HepG2 (cell line): ENCODE measurements at regions not wholly inside any gene's neighbourhood (a gene's known extent, or its start where the extent isn't known, plus 50 kb on each side); places are given as distances from the start of the nearest gene placed in this dataset.

Source experiments
- ATAC-seq: fragments of 200-7000 bp; cut with Tn5 transposase; 3 replicates; pipeline ENCODE4 v1.9.1; 2020; ENCODE audit warnings: mild to moderate bottlenecking, moderate library complexity
- BruUV-seq: library from RNA; stranded (reverse); fragments of 400-500 nt; replicated peaks from 2 replicates; lab custom pipeline; 2021; lab: Mats Ljungman, UMichigan
- CTCF ChIA-PET: fragments of 300-600 bp; formaldehyde crosslinking; extraction: SDS; loops from one replicate; lab custom pipeline; 2021; ENCODE audit warnings: low total read pairs, inconsistent platforms, low intra/inter-chr PET ratio; lab: Yijun Ruan, JAX
- POLR2A ChIA-PET: fragments of 350-600 bp; sonication (Branson Sonifier 250); formaldehyde crosslinking; loops from one replicate; lab custom pipeline; 2020; ENCODE audit warnings: antibody characterized with exemption, inconsistent platforms; lab: Yijun Ruan, JAX
- DNase-seq: peaks from one replicate; pipeline ENCODE4 v3.0.0-alpha.2; 2015; ENCODE audit warnings: low spot score
- FAIRE-seq: peaks from 3 replicates; lab custom pipeline; 2011; peaks lifted over from hg19 to GRCh38; lab: Jason Lieb, UNC
- H2AFZ ChIP-seq: one replicate; pipeline ENCODE4 v1.6.1; 2011; ENCODE audit warnings: low read length, inconsistent platforms
- H3K27ac ChIP-seq: fragments of 300-600 bp; 3 replicates; pipeline ENCODE4 v1.8.0; 2011; ENCODE audit warnings: mixed run types, mild to moderate bottlenecking, mixed read lengths, low read length, inconsistent platforms; ENCODE audit not compliant: insufficient read depth; ENCODE audit errors: extremely low read length
- H3K27me3 ChIP-seq, 2 experiments: fragments of 200-600 bp in 1 of 2; 2 replicates in 1 of 2; 3 replicates in 1 of 2; pipeline versions ENCODE4 v1.6.0 to v1.8.0; 2011; ENCODE audit warnings: low read length in 2 of 2, mild to moderate bottlenecking in 2 of 2, moderate library complexity in 2 of 2, inconsistent platforms in 1 of 2; ENCODE audit not compliant: insufficient read depth in 2 of 2, control insufficient read depth in 1 of 2
- H3K36me3 ChIP-seq, 2 experiments: fragments of 200-600 bp in 1 of 2; replicated peaks in 1 of 2; 2 replicates in 1 of 2; 3 replicates in 1 of 2; pipeline versions ENCODE4 v1.5.1 to v1.8.0; 2011; ENCODE audit warnings: low read length in 2 of 2, inconsistent platforms in 1 of 2; ENCODE audit not compliant: insufficient read depth in 2 of 2, control insufficient read depth in 1 of 2
- H3K4me1 ChIP-seq: 2 replicates; pipeline ENCODE4 v1.5.1; 2012; ENCODE audit warnings: low read length, inconsistent platforms; ENCODE audit not compliant: insufficient read depth
- H3K4me2 ChIP-seq: 2 replicates; pipeline ENCODE4 v1.6.0; 2011; ENCODE audit warnings: low read depth, low read length, inconsistent platforms
- H3K4me3 ChIP-seq, 3 experiments: fragments of 200-600 bp in 1 of 3; sonication (generic), shearing (Covaris generic) in 1 of 3; replicated peaks in 1 of 3; 2 replicates each; pipeline ENCODE4 v1.5.1; 2011 to 2016; ENCODE audit warnings: low read length in 3 of 3, inconsistent platforms in 2 of 3, low read depth in 2 of 3, mild to moderate bottlenecking in 2 of 3, control low read depth in 1 of 3, mixed read lengths in 1 of 3; ENCODE audit not compliant: insufficient read depth in 1 of 3
- H3K79me2 ChIP-seq: one replicate; pipeline ENCODE4 v1.6.1; 2011; ENCODE audit warnings: low read length, inconsistent platforms; ENCODE audit not compliant: insufficient read depth
- H3K9ac ChIP-seq: 2 replicates; pipeline ENCODE4 v1.6.0; 2011; ENCODE audit warnings: mild to moderate bottlenecking, low read depth, low read length, inconsistent platforms; ENCODE audit not compliant: insufficient read depth
- H3K9me3 ChIP-seq: 2 replicates; pipeline ENCODE4 v1.5.1; 2012; ENCODE audit warnings: mild to moderate bottlenecking, low read length
- H4K20me1 ChIP-seq: 2 replicates; pipeline ENCODE4 v1.6.0; 2011; ENCODE audit warnings: inconsistent platforms, mild to moderate bottlenecking, low read length, moderate library complexity; ENCODE audit not compliant: insufficient read depth
- FOSL1 ChIP-seq: sonication (generic); formaldehyde crosslinking; IDR thresholded peaks from 2 replicates; pipeline ENCODE4 v1.9.0; 2021; ENCODE audit warnings: missing genetic modification reagents, borderline replicate concordance
- HBP1 ChIP-seq: IDR thresholded peaks from 2 replicates; pipeline ENCODE4 v1.6.1; 2016; ENCODE audit warnings: low read depth, control low read depth
- KLF9 ChIP-seq: IDR thresholded peaks from 2 replicates; pipeline ENCODE4 v1.6.1; 2016; ENCODE audit warnings: low read depth
- MLXIP ChIP-seq: sonication (generic); formaldehyde crosslinking; IDR thresholded peaks from 2 replicates; pipeline ENCODE4 v1.9.0; 2021; ENCODE audit warnings: missing genetic modification reagents, borderline replicate concordance
- REST ChIP-seq, 2 experiments: IDR thresholded peaks; 2 replicates each; pipeline ENCODE4 v1.6.1; 2011 to 2012; ENCODE audit warnings: low read length in 2 of 2, borderline replicate concordance in 1 of 2, low read depth in 1 of 2, mild to moderate bottlenecking in 1 of 2, moderate library complexity in 1 of 2
- REXO4 ChIP-seq: sonication (generic); formaldehyde crosslinking; IDR thresholded peaks from 2 replicates; pipeline ENCODE4 v1.8.0; 2022; ENCODE audit warnings: missing genetic modification reagents, mild to moderate bottlenecking, borderline replicate concordance
- SRY ChIP-seq: sonication (generic); formaldehyde crosslinking; IDR thresholded peaks from 2 replicates; pipeline ENCODE4 v1.8.0; 2022; ENCODE audit warnings: mild to moderate bottlenecking, missing genetic modification reagents
- TARDBP ChIP-seq: sonication (generic); formaldehyde crosslinking; IDR thresholded peaks from 2 replicates; pipeline ENCODE4 v1.8.0; 2022; ENCODE audit warnings: mild to moderate bottlenecking, missing genetic modification reagents
- ZMAT5 ChIP-seq: sonication (generic); formaldehyde crosslinking; IDR thresholded peaks from 2 replicates; pipeline ENCODE4 v1.5.0; 2020; ENCODE audit warnings: mild to moderate bottlenecking, low read depth, missing genetic modification reagents, borderline replicate concordance
- ZNF44 ChIP-seq: sonication (generic); formaldehyde crosslinking; IDR thresholded peaks from 2 replicates; pipeline ENCODE4 v1.5.1; 2020; ENCODE audit warnings: mild to moderate bottlenecking, missing genetic modification reagents
- ZNF616 ChIP-seq: sonication (generic); formaldehyde crosslinking; IDR thresholded peaks from 2 replicates; pipeline ENCODE4 v1.5.0; 2020; ENCODE audit warnings: low read depth, mild to moderate bottlenecking, missing genetic modification reagents
- ZNF704 ChIP-seq: sonication (generic); formaldehyde crosslinking; IDR thresholded peaks from 2 replicates; pipeline ENCODE4 v1.8.1; 2023; ENCODE audit warnings: mild to moderate bottlenecking, inconsistent platforms, moderate library complexity, missing genetic modification reagents, borderline replicate concordance
- WGBS: methylation state at CpG from one replicate; pipeline ENCODE4 v1.1.6; 2017; ENCODE audit warnings: low lambda C conversion rate; 5-methylcytosine and 5-hydroxymethylcytosine counted together
- in situ Hi-C: cut with HindIII; loops from 2 replicates; pipeline ENCODE4 v1.10.0; 2017; ENCODE audit warnings: low pct_unique_long_range_greater_than_20kb; ENCODE audit not compliant: extremely low pct_ligation_motif_present
- intact Hi-C: fragments of 100-400 bp; cut with micrococcal nuclease; formaldehyde crosslinking; loops from one replicate; pipeline ENCODE4 v1.10.0; 2022; ENCODE audit not compliant: unreplicated experiment

GRCh38 chr4:153045111-153045982 lies 109.2 kb downstream of the FHDC1 start:
- 30% methylated on average over 4 of the region's 4 CpGs for WGBS
- H3K4me3 ChIP-seq: no peak overlapping the region
- H3K4me1 ChIP-seq: peaks cover 9% of the 10 kb centered on the region; the same call in 1 of the 2 replicates
- no peak overlapping the region for H3K9ac ChIP-seq
- H3K9me3 ChIP-seq: 0 out of 2 replicates have a peak, but pooled peaks cover 6% of the 10 kb centered on the region
- CTCF ChIA-PET: no interaction called here
- H3K79me2 ChIP-seq: no peaks in the 10 kb centered on the region
- TF ChIP-seq ZNF704 (CRISPR knock-in tag) (no peak), MLXIP (CRISPR knock-in tag) (no peak), KLF9 (CRISPR knock-in tag) (no peak), ZMAT5 (CRISPR knock-in tag) (no peak), HBP1 (CRISPR knock-in tag) (no peak), SRY (CRISPR knock-in tag) (no peak), FOSL1 (CRISPR knock-in tag) (no peak), REXO4 (CRISPR knock-in tag) (no peak), ZNF44 (CRISPR knock-in tag) (no peak), ZNF616 (CRISPR knock-in tag) (no peak), TARDBP (CRISPR knock-in tag) (no peak), REST (IDR thresholded peaks at IDR 0.05; ENCODE audit: borderline replicate concordance in 1 of 2, low read depth in 1 of 2, low read length in 2 of 2) (no peak)
- DNase-seq: no peak
- no peaks in the 10 kb centered on the region for H4K20me1 ChIP-seq
- intact Hi-C loops (no loop called here), in situ Hi-C loops (no loop called here)
- BruUV-seq: no TSS peak
- FAIRE-seq: no peak
- H3K27me3 ChIP-seq: no peaks in the 10 kb centered on the region
- ATAC-seq: no peak
- H3K27ac ChIP-seq: no peak overlapping the region
- POLR2A ChIA-PET: no interaction called here
- H3K4me2 ChIP-seq: no peak overlapping the region
- H2AFZ ChIP-seq: no peak overlapping the region
- no peaks in the 10 kb centered on the region for H3K36me3 ChIP-seq
